Endothelial cell of umbilical vein (primary cell): ENCODE measurements at regions not wholly inside any gene's neighbourhood (a gene's known extent, or its start where the extent isn't known, plus 50 kb on each side); places are given as distances from the start of the nearest gene placed in this dataset.

Experiments used
- BruUV-seq: library from RNA; stranded (reverse); fragments of 400-500 nt; replicated peaks from 2 replicates; lab custom pipeline; 2021; lab: Mats Ljungman, UMichigan
- CTCF ChIA-PET: fragments of 300-600, 350-600 bp; sonication (Branson Sonifier 250); formaldehyde crosslinking; loops from one replicate; lab custom pipeline; 2021; ENCODE audit warnings: antibody characterized with exemption, inconsistent platforms; lab: Charles Lee
- POLR2A ChIA-PET: fragments of 300-600, 350-600 bp; sonication (Branson Sonifier 250); formaldehyde crosslinking; loops from one replicate; lab custom pipeline; 2021; ENCODE audit warnings: antibody characterized with exemption, inconsistent platforms; lab: Charles Lee
- DNase-seq: peaks from one replicate; pipeline ENCODE4 v3.0.0-alpha.2; 2011; ENCODE audit warnings: low read depth, low spot score
- FAIRE-seq: peaks from 2 replicates; lab custom pipeline; 2011; peaks lifted over from hg19 to GRCh38; lab: Jason Lieb, UNC
- H2AFZ ChIP-seq: 2 replicates; pipeline ENCODE4 v1.6.0; 2012; ENCODE audit warnings: low read depth, low read length, control low read depth, inconsistent platforms
- H3K27ac ChIP-seq: 2 replicates; pipeline ENCODE4 v1.5.1; 2011; ENCODE audit warnings: low read depth, mild to moderate bottlenecking, control low read depth, low read length, moderate library complexity; ENCODE audit not compliant: insufficient read depth
- H3K27me3 ChIP-seq, 2 experiments: 2 replicates each; pipeline versions ENCODE4 v1.6.0 to v1.6.1; 2011; ENCODE audit warnings: low read length in 2 of 2, mixed read lengths in 1 of 2; ENCODE audit not compliant: control insufficient read depth in 2 of 2, insufficient read depth in 2 of 2
- H3K36me3 ChIP-seq, 2 experiments: 2 replicates in 1 of 2; 3 replicates in 1 of 2; pipeline ENCODE4 v1.5.1; 2011; ENCODE audit warnings: low read length in 2 of 2, mild to moderate bottlenecking in 1 of 2, moderate library complexity in 1 of 2; ENCODE audit not compliant: control insufficient read depth in 2 of 2, insufficient read depth in 2 of 2; ENCODE audit errors: extremely low read depth in 1 of 2
- H3K4me1 ChIP-seq: 3 replicates; pipeline ENCODE4 v1.5.1; 2011; ENCODE audit warnings: mild to moderate bottlenecking, low read length; ENCODE audit not compliant: control insufficient read depth, insufficient read depth; ENCODE audit errors: extremely low read depth
- H3K4me2 ChIP-seq: 2 replicates; pipeline ENCODE4 v1.6.1; 2011; ENCODE audit warnings: low read length, control low read depth, mixed read lengths; ENCODE audit not compliant: insufficient read depth
- H3K4me3 ChIP-seq, 3 experiments: fragments of 200-600 bp in 1 of 3; sonication (generic), shearing (Covaris generic) in 1 of 3; replicated peaks in 1 of 3; 2 replicates each; pipeline ENCODE4 v1.5.1; 2011 to 2016; ENCODE audit warnings: control low read depth in 3 of 3, low read length in 3 of 3, mild to moderate bottlenecking in 2 of 3, inconsistent platforms in 1 of 3, low read depth in 1 of 3, moderate library complexity in 1 of 3; ENCODE audit not compliant: insufficient read depth in 1 of 3
- H3K79me2 ChIP-seq: 2 replicates; pipeline ENCODE4 v1.6.0; 2012; ENCODE audit warnings: low read length, inconsistent platforms; ENCODE audit not compliant: control insufficient read depth, insufficient read depth
- H3K9ac ChIP-seq: replicated peaks from 2 replicates; pipeline ENCODE3; 2011; ENCODE audit warnings: low read length, control low read depth; ENCODE audit not compliant: insufficient read depth; ENCODE audit errors: extremely low read depth
- H3K9me1 ChIP-seq: replicated peaks from 3 replicates; pipeline ENCODE4 v1.6.0; 2011; ENCODE audit warnings: mild to moderate bottlenecking, low read length; ENCODE audit not compliant: control insufficient read depth, insufficient read depth; ENCODE audit errors: extremely low read depth
- H3K9me3 ChIP-seq: replicated peaks from 2 replicates; pipeline ENCODE4 v1.5.1; 2012; ENCODE audit warnings: low read length, inconsistent platforms; ENCODE audit not compliant: control insufficient read depth, insufficient read depth
- H4K20me1 ChIP-seq: replicated peaks from 2 replicates; pipeline ENCODE3; 2011; ENCODE audit warnings: mild to moderate bottlenecking, low read length; ENCODE audit not compliant: control insufficient read depth, insufficient read depth; ENCODE audit errors: extremely low read depth
- CTCF ChIP-seq, 2 donors: IDR thresholded peaks; 1 replicate in 1 of 2; 2 replicates in 1 of 2; pipeline ENCODE4 v1.5.1; 2011; ENCODE audit warnings: low read length in 2 of 2, mild to moderate bottlenecking in 2 of 2, moderate library complexity in 2 of 2, control low read depth in 1 of 2, inconsistent platforms in 1 of 2, low read depth in 1 of 2; ENCODE audit not compliant: insufficient read depth in 1 of 2; ENCODE audit errors: extremely low read depth in 1 of 2
- EZH2 ChIP-seq: IDR thresholded peaks from 2 replicates; pipeline ENCODE4 v1.6.1; 2012; ENCODE audit warnings: borderline replicate concordance, low read depth, mild to moderate bottlenecking, moderate library complexity, low read length, inconsistent platforms; ENCODE audit not compliant: severe bottlenecking
- FOS ChIP-seq: IDR thresholded peaks from 2 replicates; pipeline ENCODE4 v1.6.1; 2011; ENCODE audit warnings: mild to moderate bottlenecking, low read length, moderate library complexity, borderline replicate concordance; ENCODE audit not compliant: insufficient read depth
- GATA2 ChIP-seq: IDR thresholded peaks from 2 replicates; pipeline ENCODE4 v1.7.0; 2011; ENCODE audit warnings: low read depth, mild to moderate bottlenecking, moderate library complexity, mixed read lengths, low read length; ENCODE audit not compliant: insufficient read length, insufficient read depth
- JUN ChIP-seq: IDR thresholded peaks from 2 replicates; pipeline ENCODE4 v1.6.1; 2011; ENCODE audit warnings: borderline replicate concordance, low read depth; ENCODE audit not compliant: insufficient read length, insufficient read depth
- MAX ChIP-seq: IDR thresholded peaks from 2 replicates; pipeline ENCODE4 v1.6.1; 2011; ENCODE audit not compliant: insufficient read depth, insufficient read length
- MYC ChIP-seq: IDR thresholded peaks from one replicate; pipeline ENCODE4 v1.6.1; 2011; ENCODE audit warnings: mild to moderate bottlenecking, low read depth, low read length
- POLR2A ChIP-seq: IDR thresholded peaks from 2 replicates; pipeline ENCODE4 v1.6.1; 2012; ENCODE audit warnings: low read depth, mild to moderate bottlenecking, control low read depth, low read length
- POLR2AphosphoS5 ChIP-seq: IDR thresholded peaks from 2 replicates; pipeline ENCODE4 v1.6.1; 2012; ENCODE audit warnings: low read depth, mild to moderate bottlenecking, control low read depth, low read length, moderate library complexity; ENCODE audit not compliant: insufficient read depth
- dilution Hi-C: fragments of 300-500 bp; cut with MboI; formaldehyde crosslinking; loops from one replicate; pipeline ENCODE4 v1.15.0; 2019; ENCODE audit warnings: low sequenced_read_pairs; ENCODE audit not compliant: extremely low pct_ligation_motif_present
- intact Hi-C: fragments of 100-400 bp; cut with micrococcal nuclease; formaldehyde crosslinking; loops from one replicate; pipeline ENCODE4 v1.10.0; 2022

DNA sequence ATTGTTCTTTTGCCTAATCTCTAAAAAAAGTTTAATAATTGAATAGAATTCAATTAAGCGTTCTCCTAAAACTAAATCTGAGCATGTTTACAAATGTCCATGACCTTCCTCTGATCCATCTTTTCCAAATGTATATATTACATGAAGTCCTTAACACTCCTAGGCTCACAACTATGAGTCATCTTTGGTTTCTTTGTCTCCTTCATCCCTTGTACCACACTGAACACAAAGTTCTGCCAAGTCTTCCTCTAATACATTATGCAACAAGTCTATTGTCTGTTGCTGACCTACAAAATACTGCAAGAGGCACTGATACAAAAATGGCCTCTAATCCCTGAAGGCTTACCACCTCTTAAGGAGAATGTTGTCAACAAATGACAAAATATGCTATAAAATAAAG is 550.2 kb downstream of the PYDC2 start:
- DNase-seq (no peak), FAIRE-seq (no peak)
- no peak overlapping the region for H2AFZ ChIP-seq
- no TSS peak for BruUV-seq
- H4K20me1 ChIP-seq: no peaks in the 10 kb centered on the region
- POLR2A ChIA-PET: no interaction called here
- no peak for TF ChIP-seq GATA2
- peak; percentile 20 for TF ChIP-seq JUN
- TF ChIP-seq FOS: peak; percentile 53
- peaks cover 3% of the 10 kb centered on the region for H3K4me1 ChIP-seq
- H3K9me1 ChIP-seq: no peaks in the 10 kb centered on the region
- no peak overlapping the region for H3K27ac ChIP-seq
- H3K9ac ChIP-seq: no peak overlapping the region
- CTCF ChIA-PET: no interaction called here
- no peaks in the 10 kb centered on the region for H3K36me3 ChIP-seq
- H3K27me3 ChIP-seq: no peaks in the 10 kb centered on the region
- no peak overlapping the region for H3K4me2 ChIP-seq
- no peak overlapping the region for H3K4me3 ChIP-seq
- dilution Hi-C loops (no loop called here), intact Hi-C loops (no loop called here)
- H3K79me2 ChIP-seq: no peaks in the 10 kb centered on the region
- no peaks in the 10 kb centered on the region for H3K9me3 ChIP-seq

DNA sequence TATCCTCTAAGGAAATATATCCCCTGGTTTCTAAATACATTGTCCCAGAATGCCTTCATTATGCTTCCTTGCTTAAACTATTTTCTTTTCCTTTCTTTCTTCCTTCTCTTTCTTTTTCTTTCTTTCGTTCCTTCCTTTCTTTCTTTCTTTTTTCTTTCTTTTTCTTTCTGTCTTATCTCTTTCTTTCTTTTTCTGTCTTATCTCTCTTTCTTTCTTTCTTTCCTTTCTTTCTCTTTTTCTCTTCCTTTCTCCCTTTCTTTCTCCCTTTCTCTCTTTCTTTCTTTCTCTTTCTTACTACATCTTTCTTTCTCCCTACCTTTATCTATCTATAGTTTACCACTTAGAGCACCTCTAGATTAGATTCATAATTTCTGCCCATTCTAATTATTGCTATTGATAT is 552.1 kb downstream of the PYDC2 start:
- Histone ChIP-seq H3K9ac (no peak overlapping the region), H3K27ac (no peak overlapping the region), H4K20me1 (no peaks in the 10 kb centered on the region), H3K36me3 (no peaks in the 10 kb centered on the region), H3K4me1 (no peaks in the 10 kb centered on the region), H3K79me2 (no peaks in the 10 kb centered on the region), H3K4me2 (no peak overlapping the region), H3K27me3 (no peaks in the 10 kb centered on the region), H3K9me3 (no peaks in the 10 kb centered on the region), H3K4me3 (no peak overlapping the region), H2AFZ (no peak overlapping the region), H3K9me1 (no peaks in the 10 kb centered on the region)
- dilution Hi-C loops (no loop called here), intact Hi-C loops (no loop called here)
- BruUV-seq: no TSS peak
- FAIRE-seq (no peak), DNase-seq (no peak)
- CTCF ChIA-PET: no interaction called here
- no peak for TF ChIP-seq POLR2A
- no peak for TF ChIP-seq POLR2AphosphoS5
- TF ChIP-seq CTCF (IDR thresholded peaks at IDR 0.05; ENCODE audit: extremely low read depth in 1 of 2, insufficient read depth in 1 of 2, low read depth in 1 of 2, low read length in 2 of 2): no peak
- TF ChIP-seq EZH2: no peak
- no peak for TF ChIP-seq MAX
- no peak for TF ChIP-seq FOS
- no peak for TF ChIP-seq MYC
- no peak for TF ChIP-seq JUN
- TF ChIP-seq GATA2: no peak
- POLR2A ChIA-PET: no interaction called here
